A549 (cell line): ENCODE measurements at regions not wholly inside any gene's neighbourhood (a gene's known extent, or its start where the extent isn't known, plus 50 kb on each side); places are given as distances from the start of the nearest gene placed in this dataset.

Source experiments
- ATAC-seq, 2 experiments: fragments of 200-7000 bp in 1 of 2; fragments of >200 bp in 1 of 2; cut with Nextera tagmentation in 1 of 2; cut with Tn5 transposase in 1 of 2; 3 replicates each; pipeline versions ENCODE4 v1.8.0 to v1.9.1; 2018 to 2020; ENCODE audit warnings: mild to moderate bottlenecking in 1 of 2, moderate library complexity in 1 of 2
- CTCF ChIA-PET: fragments of 300-600 bp; sonication (Branson Sonifier 250); formaldehyde crosslinking; extraction: SDS; loops from one replicate; lab custom pipeline; 2021; ENCODE audit warnings: antibody characterized with exemption, inconsistent platforms; lab: Yijun Ruan, JAX
- POLR2A ChIA-PET: fragments of 350-600 bp; formaldehyde crosslinking; extraction: SDS; loops from one replicate; lab custom pipeline; 2021; ENCODE audit warnings: antibody characterized with exemption, inconsistent platforms; lab: Yijun Ruan, JAX
- DNase-seq, 2 experiments: peaks; one replicate each; pipeline versions ENCODE4 v3.0.0 to v3.0.0-alpha.2; 2011 to 2016; ENCODE audit warnings: low read depth in 1 of 2, low spot score in 1 of 2
- FAIRE-seq: peaks from 2 replicates; lab custom pipeline; 2011; peaks lifted over from hg19 to GRCh38; lab: Jason Lieb, UNC
- H3K27ac ChIP-seq, 2 experiments: fragments of >200 bp; sonication (Bioruptor Twin); formaldehyde crosslinking; 3 replicates each; pipeline ENCODE4 v1.5.1; 2016 to 2017
- H3K4me1 ChIP-seq: fragments of >200 bp; sonication (Bioruptor Twin); formaldehyde crosslinking; 3 replicates; pipeline ENCODE4 v1.6.1; 2016
- H3K4me2 ChIP-seq: fragments of >200 bp; sonication (Bioruptor Twin); formaldehyde crosslinking; 3 replicates; pipeline ENCODE4 v1.6.1; 2016
- H3K4me3 ChIP-seq: fragments of >200 bp; sonication (Bioruptor Twin); formaldehyde crosslinking; 3 replicates; pipeline ENCODE4 v1.5.1; 2016
- H3K9me3 ChIP-seq: fragments of >200 bp; sonication (Bioruptor Twin); formaldehyde crosslinking; 3 replicates; pipeline ENCODE4 v1.6.1; 2016
- BHLHE40 ChIP-seq: IDR thresholded peaks from 2 replicates; pipeline ENCODE4 v1.6.1; 2012; ENCODE audit warnings: low read depth, low read length, inconsistent platforms
- CEBPB ChIP-seq, 2 experiments: fragments of >200 bp in 1 of 2; sonication (Bioruptor Twin) in 1 of 2; formaldehyde crosslinking in 1 of 2; IDR thresholded peaks; 2 replicates each; pipeline ENCODE4 v1.6.1; 2012 to 2016
- CHD2 ChIP-seq: fragments of 150-350 bp; IDR thresholded peaks from 2 replicates; pipeline ENCODE4 v1.6.1; 2014; ENCODE audit warnings: low read length; ENCODE audit not compliant: partially characterized antibody
- ESRRA ChIP-seq: fragments of 150-350 bp; IDR thresholded peaks from 2 replicates; pipeline ENCODE4 v1.6.1; 2014; ENCODE audit warnings: mild to moderate bottlenecking, low read length, borderline replicate concordance
- FOSB ChIP-seq: fragments of 250-450 bp; sonication (Bioruptor Pico); IDR thresholded peaks from 2 replicates; pipeline ENCODE4 v1.5.0; 2020; ENCODE audit warnings: mild to moderate bottlenecking, moderate library complexity
- HEYL ChIP-seq: fragments of 250-450 bp; sonication (Bioruptor Pico); IDR thresholded peaks from 2 replicates; pipeline ENCODE4 v1.8.0; 2021; ENCODE audit warnings: mild to moderate bottlenecking, moderate library complexity
- HOXA7 ChIP-seq: fragments of 250-450 bp; sonication (Bioruptor Pico); IDR thresholded peaks from 2 replicates; pipeline ENCODE4 v1.5.0; 2020; ENCODE audit warnings: mild to moderate bottlenecking, moderate library complexity
- JUNB ChIP-seq: fragments of >200 bp; sonication (Bioruptor Twin); formaldehyde crosslinking; IDR thresholded peaks from 2 replicates; pipeline ENCODE4 v1.6.1; 2016
- KDM1A ChIP-seq: fragments of 200-600 bp; sonication (generic); IDR thresholded peaks from 2 replicates; pipeline ENCODE4 v1.6.1; 2016; ENCODE audit warnings: low read depth, mild to moderate bottlenecking
- MYC ChIP-seq: IDR thresholded peaks from 2 replicates; pipeline ENCODE4 v1.6.1; 2012; ENCODE audit warnings: mild to moderate bottlenecking, inconsistent platforms, low read length, improper control_type of control experiment, borderline replicate concordance
- NR3C1 ChIP-seq: fragments of >200 bp; sonication (Bioruptor Twin); formaldehyde crosslinking; IDR thresholded peaks from 3 replicates; pipeline ENCODE4 v1.6.1; 2017
- POLR2AphosphoS2 ChIP-seq: conservative IDR thresholded peaks from 2 replicates; pipeline ENCODE4 v1.6.1; 2012; ENCODE audit warnings: low read length, improper control_type of control experiment, inconsistent platforms
- RFX5 ChIP-seq: fragments of 450-650 bp; IDR thresholded peaks from 2 replicates; pipeline ENCODE4 v1.7.1; 2014; ENCODE audit warnings: antibody characterized with exemption, mild to moderate bottlenecking, moderate library complexity
- TFCP2L1 ChIP-seq: fragments of 250-450 bp; sonication (Bioruptor Pico); IDR thresholded peaks from 2 replicates; pipeline ENCODE4 v1.5.0; 2021; ENCODE audit warnings: mild to moderate bottlenecking
- ZC3H11A ChIP-seq: fragments of 450-650 bp; IDR thresholded peaks from 2 replicates; pipeline ENCODE4 v1.6.1; 2014; ENCODE audit warnings: antibody characterized with exemption, mild to moderate bottlenecking
- ZNF302 ChIP-seq: fragments of 250-450 bp; sonication (Bioruptor Pico); IDR thresholded peaks from 2 replicates; pipeline ENCODE4 v1.9.0; 2021; ENCODE audit warnings: inconsistent platforms, mild to moderate bottlenecking, moderate library complexity
- ZSCAN20 ChIP-seq: fragments of 250-450 bp; sonication (Bioruptor Pico); IDR thresholded peaks from 2 replicates; pipeline ENCODE4 v1.8.0; 2022; ENCODE audit warnings: mild to moderate bottlenecking, moderate library complexity
- WGBS: methylation state at CpG from one replicate; pipeline ENCODE4 v1.1.6; 2017; ENCODE audit errors: missing lambda C conversion rate; 5-methylcytosine and 5-hydroxymethylcytosine counted together
- TF ChIP-seq, protein P1 (sequence below): fragments of 200-600 bp; sonication (generic); IDR thresholded peaks from 2 replicates; pipeline ENCODE4 v1.6.1; 2016; ENCODE audit warnings: antibody characterized with exemption, mild to moderate bottlenecking, moderate library complexity
- TF ChIP-seq, protein P2 (sequence below): fragments of >200 bp; sonication (Bioruptor Twin); formaldehyde crosslinking; IDR thresholded peaks from 2 replicates; pipeline ENCODE4 v1.6.1; 2016
- TF ChIP-seq, protein P3 (sequence below): IDR thresholded peaks from 2 replicates; pipeline ENCODE4 v1.6.1; 2012
- TF ChIP-seq, protein P4 (sequence below): IDR thresholded peaks from 2 replicates; pipeline ENCODE4 v1.6.1; 2012; ENCODE audit warnings: low read depth, borderline replicate concordance
- TF ChIP-seq, protein P5 (sequence below): fragments of 450-650 bp; IDR thresholded peaks from 2 replicates; pipeline ENCODE4 v1.6.1; 2014; ENCODE audit warnings: antibody characterized with exemption

DNA sequence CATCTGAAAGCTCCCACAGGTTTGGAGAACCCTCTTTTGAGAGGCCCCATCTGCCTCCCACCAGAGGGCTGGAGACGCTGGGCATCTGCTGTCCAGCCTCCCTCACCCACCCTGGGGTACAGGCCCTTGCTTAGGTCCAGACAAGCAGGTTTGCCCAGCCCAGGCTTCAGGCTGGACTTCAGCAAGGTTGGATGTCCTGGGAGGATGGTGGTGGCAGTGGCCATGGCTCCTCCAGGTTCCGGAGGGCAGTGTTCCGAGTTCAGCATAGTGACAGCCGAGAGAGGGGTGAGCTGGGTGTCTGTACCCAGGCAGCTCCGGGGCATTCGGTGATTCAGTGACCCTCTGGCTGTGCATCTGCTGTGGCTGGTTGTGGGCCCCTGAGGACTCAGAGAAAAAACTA is 58.2 kb upstream of the HDAC4 start:
- H3K4me3 ChIP-seq, result no peak overlapping the region
- CTCF ChIA-PET, result interaction anchor here (0.6 kb wide), 1 partner anchor 22 kb away, joined by 3 read pairs; no protein-coding TSS in a partner anchor
- WGBS, result 22% methylated on average over 3 of the region's 6 CpGs
- POLR2A ChIA-PET, result no interaction called here
- no peak overlapping the region for H3K4me2 ChIP-seq
- TF ChIP-seq HOXA7 (no peak), BHLHE40 (no peak), HEYL (no peak), MYC (no peak), CHD2 (no peak), ZC3H11A (no peak)
- TF ChIP-seq, protein P1, sequence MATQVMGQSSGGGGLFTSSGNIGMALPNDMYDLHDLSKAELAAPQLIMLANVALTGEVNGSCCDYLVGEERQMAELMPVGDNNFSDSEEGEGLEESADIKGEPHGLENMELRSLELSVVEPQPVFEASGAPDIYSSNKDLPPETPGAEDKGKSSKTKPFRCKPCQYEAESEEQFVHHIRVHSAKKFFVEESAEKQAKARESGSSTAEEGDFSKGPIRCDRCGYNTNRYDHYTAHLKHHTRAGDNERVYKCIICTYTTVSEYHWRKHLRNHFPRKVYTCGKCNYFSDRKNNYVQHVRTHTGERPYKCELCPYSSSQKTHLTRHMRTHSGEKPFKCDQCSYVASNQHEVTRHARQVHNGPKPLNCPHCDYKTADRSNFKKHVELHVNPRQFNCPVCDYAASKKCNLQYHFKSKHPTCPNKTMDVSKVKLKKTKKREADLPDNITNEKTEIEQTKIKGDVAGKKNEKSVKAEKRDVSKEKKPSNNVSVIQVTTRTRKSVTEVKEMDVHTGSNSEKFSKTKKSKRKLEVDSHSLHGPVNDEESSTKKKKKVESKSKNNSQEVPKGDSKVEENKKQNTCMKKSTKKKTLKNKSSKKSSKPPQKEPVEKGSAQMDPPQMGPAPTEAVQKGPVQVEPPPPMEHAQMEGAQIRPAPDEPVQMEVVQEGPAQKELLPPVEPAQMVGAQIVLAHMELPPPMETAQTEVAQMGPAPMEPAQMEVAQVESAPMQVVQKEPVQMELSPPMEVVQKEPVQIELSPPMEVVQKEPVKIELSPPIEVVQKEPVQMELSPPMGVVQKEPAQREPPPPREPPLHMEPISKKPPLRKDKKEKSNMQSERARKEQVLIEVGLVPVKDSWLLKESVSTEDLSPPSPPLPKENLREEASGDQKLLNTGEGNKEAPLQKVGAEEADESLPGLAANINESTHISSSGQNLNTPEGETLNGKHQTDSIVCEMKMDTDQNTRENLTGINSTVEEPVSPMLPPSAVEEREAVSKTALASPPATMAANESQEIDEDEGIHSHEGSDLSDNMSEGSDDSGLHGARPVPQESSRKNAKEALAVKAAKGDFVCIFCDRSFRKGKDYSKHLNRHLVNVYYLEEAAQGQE, result no peak
- TF ChIP-seq, protein P2, sequence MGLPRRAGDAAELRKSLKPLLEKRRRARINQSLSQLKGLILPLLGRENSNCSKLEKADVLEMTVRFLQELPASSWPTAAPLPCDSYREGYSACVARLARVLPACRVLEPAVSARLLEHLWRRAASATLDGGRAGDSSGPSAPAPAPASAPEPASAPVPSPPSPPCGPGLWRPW, result no peak
- TF ChIP-seq, all 56 proteins: peak for 0
- H3K27ac ChIP-seq, result no peak overlapping the region
- H3K4me1 ChIP-seq, result no peaks in the 10 kb centered on the region
- DNase-seq (no peak), ATAC-seq (no peak), FAIRE-seq (no peak)
- H3K9me3 ChIP-seq, result peaks cover 7% of the 10 kb centered on the region; the same call in 2 of the 3 replicates

DNA sequence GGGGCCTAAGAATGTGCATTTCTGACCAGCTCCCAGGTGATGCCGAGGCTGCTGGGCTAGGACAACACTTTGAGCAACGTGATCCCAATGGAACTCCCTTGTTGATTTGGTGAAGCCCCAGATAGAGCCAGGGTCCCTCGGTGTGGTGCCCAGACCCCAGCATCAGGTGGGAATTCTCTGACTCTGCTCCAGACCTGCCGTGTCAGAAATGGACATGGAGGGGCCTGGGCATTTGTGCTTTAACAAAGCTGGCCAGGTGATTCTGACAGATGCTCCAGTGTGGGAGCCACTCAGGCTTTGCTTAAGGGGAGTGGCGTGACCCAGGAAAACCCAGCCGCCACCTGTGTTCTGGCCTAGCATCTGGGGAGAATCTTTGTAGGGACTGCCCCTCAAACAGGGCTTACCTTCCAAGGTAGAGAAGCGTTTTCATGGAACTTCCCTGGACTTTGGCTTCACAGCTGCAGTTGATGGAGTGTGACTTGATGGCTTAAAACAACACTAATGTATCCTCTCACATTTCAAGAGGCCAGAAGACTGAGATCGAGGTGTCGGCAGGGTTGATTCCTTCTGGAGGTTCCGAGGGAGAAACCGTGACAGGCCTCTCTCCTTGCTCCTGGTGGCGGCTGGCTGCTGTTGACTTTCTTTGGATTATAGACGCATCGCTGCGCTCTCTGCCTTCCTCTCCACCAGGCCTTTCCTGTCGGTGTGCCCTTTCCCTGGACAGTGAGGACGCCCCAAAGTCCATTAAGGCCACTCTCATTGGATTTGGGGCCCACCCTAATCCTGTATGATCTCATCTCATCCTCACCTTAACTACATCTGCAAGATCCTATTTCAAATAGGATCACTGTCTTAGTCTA is 57.0 kb upstream of the HDAC4 start:
- ChIA-PET POLR2A (no interaction called here), CTCF (no interaction called here)
- ATAC-seq (no peak), DNase-seq (no peak), FAIRE-seq (no peak)
- Histone ChIP-seq H3K4me3 (no peak overlapping the region), H3K9me3 (peaks cover 16% of the 10 kb centered on the region; the same call in 2 of the 3 replicates), H3K27ac (no peak overlapping the region), H3K4me2 (no peak overlapping the region), H3K4me1 (no peaks in the 10 kb centered on the region)
- TF ChIP-seq, protein P3, sequence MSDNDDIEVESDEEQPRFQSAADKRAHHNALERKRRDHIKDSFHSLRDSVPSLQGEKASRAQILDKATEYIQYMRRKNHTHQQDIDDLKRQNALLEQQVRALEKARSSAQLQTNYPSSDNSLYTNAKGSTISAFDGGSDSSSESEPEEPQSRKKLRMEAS, result no peak
- TF ChIP-seq TFCP2L1 (no peak), ZNF302 (CRISPR knock-in tag) (no peak), ZSCAN20 (CRISPR knock-in tag) (no peak), POLR2AphosphoS2 (no peak), ESRRA (no peak), NR3C1 (no peak), CEBPB (IDR thresholded peaks at IDR 0.05) (no peak), CHD2 (no peak), KDM1A (no peak), RFX5 (no peak), FOSB (CRISPR knock-in tag) (no peak), JUNB (no peak)
- TF ChIP-seq, protein P4, sequence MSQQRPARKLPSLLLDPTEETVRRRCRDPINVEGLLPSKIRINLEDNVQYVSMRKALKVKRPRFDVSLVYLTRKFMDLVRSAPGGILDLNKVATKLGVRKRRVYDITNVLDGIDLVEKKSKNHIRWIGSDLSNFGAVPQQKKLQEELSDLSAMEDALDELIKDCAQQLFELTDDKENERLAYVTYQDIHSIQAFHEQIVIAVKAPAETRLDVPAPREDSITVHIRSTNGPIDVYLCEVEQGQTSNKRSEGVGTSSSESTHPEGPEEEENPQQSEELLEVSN, result no peak
- TF ChIP-seq, protein P5, sequence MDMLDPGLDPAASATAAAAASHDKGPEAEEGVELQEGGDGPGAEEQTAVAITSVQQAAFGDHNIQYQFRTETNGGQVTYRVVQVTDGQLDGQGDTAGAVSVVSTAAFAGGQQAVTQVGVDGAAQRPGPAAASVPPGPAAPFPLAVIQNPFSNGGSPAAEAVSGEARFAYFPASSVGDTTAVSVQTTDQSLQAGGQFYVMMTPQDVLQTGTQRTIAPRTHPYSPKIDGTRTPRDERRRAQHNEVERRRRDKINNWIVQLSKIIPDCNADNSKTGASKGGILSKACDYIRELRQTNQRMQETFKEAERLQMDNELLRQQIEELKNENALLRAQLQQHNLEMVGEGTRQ, result no peak
- WGBS, result 58% methylated on average over 17 of the region's 17 CpGs
